ENCODE measurements at regions not wholly inside any gene's neighbourhood (a gene's known extent, or its start where the extent isn't known, plus 50 kb on each side); places are given as distances from the start of the nearest gene placed in this dataset.

DNA sequence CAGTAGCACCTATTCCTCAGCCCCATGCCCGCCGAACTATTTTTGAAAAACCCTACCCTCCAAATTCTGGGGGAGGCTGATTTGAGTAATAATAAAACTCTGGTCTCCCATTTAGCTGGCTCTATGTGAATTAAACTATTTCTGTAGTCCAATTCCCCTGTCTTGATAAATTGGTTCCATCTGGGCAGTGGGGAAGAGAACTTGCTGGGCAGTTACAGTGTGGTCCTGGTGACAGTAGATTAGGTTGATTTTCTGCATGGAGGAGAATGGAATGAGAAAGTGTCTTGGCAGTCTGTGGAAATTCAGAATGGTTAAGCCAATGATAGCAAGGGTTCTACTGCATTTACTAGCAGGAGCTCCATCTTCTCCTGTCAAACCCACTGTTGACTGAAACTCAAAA lies 95.0 kb downstream of the SPP2 start:
- TF ChIP-seq, protein P1, sequence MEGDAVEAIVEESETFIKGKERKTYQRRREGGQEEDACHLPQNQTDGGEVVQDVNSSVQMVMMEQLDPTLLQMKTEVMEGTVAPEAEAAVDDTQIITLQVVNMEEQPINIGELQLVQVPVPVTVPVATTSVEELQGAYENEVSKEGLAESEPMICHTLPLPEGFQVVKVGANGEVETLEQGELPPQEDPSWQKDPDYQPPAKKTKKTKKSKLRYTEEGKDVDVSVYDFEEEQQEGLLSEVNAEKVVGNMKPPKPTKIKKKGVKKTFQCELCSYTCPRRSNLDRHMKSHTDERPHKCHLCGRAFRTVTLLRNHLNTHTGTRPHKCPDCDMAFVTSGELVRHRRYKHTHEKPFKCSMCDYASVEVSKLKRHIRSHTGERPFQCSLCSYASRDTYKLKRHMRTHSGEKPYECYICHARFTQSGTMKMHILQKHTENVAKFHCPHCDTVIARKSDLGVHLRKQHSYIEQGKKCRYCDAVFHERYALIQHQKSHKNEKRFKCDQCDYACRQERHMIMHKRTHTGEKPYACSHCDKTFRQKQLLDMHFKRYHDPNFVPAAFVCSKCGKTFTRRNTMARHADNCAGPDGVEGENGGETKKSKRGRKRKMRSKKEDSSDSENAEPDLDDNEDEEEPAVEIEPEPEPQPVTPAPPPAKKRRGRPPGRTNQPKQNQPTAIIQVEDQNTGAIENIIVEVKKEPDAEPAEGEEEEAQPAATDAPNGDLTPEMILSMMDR (IDR thresholded peaks at IDR 0.05): no peak
- TF ChIP-seq EP300 (IDR thresholded peaks at IDR 0.05; ENCODE audit: low read depth) (no peak), POLR2AphosphoS5 (IDR thresholded peaks at IDR 0.05) (no peak)
- in situ Hi-C loops (cut with MboI; ENCODE audit: low pct_ligation_motif_present in 1 of 4, low pct_unique_long_range_greater_than_20kb in 1 of 4, low sequenced_read_pairs in 3 of 4) (loop anchor here in 2 of 4 donors (25.0 kb wide), 2 partner anchors 117 to 967 kb away; no protein-coding TSS in a partner anchor), intact Hi-C loops (cut with DNase I; ENCODE audit: low total_unique reads) (no loop called here)
- 74 to 100% methylated on average over 2 of the region's 2 CpGs for WGBS, 2 donors (ENCODE audit: low coverage in 1 of 2)
- Histone ChIP-seq H3K36me3 (no peaks in the 10 kb centered on the region), H3K9me3 (no peaks in the 10 kb centered on the region), H3K27me3 (no peaks in the 10 kb centered on the region), H3K4me1 (peaks cover 0 to 7% (median 0%) of the 10 kb centered on the region in 4 donors), H3K27ac (no peak overlapping the region), H3K4me3 (no peak overlapping the region)
- no peak for DNase-seq

DNA sequence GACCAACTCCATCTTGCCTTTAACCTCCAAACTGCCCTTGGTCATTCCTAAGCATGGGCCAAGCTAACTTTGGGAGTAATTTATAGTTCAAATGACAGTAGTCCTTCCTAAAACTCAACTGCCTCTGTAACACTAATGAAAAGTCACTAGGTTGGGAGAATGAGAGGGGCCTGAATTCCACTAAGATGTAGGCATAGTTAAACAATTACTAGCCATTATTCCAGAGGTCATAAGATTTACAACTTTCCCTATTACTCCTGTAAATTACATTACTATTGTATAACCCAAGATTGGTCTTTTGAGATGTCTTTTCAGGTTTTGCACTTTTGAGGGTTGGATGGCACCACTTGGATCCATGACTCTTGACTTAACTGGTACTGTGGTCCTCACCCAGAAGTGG lies 94.6 kb downstream of the SPP2 start:
- Histone ChIP-seq H3K4me1 (peaks cover 0 to 7% (median 0%) of the 10 kb centered on the region in 4 donors), H3K36me3 (no peaks in the 10 kb centered on the region), H3K27me3 (peaks cover under 1% of the 10 kb centered on the region), H3K4me3 (no peak overlapping the region), H3K27ac (no peak overlapping the region), H3K9me3 (no peaks in the 10 kb centered on the region)
- intact Hi-C loops (cut with DNase I; ENCODE audit: low total_unique reads) (no loop called here), in situ Hi-C loops (cut with MboI; ENCODE audit: low pct_ligation_motif_present in 1 of 4, low pct_unique_long_range_greater_than_20kb in 1 of 4, low sequenced_read_pairs in 3 of 4) (loop anchor here in 2 of 4 donors (25.0 kb wide), 2 partner anchors 117 to 967 kb away; no protein-coding TSS in a partner anchor)
- no peak for DNase-seq
- TF ChIP-seq, protein P1 (IDR thresholded peaks at IDR 0.05): no peak
- TF ChIP-seq EP300 (IDR thresholded peaks at IDR 0.05; ENCODE audit: low read depth): no peak
- TF ChIP-seq POLR2A (IDR thresholded peaks at IDR 0.05): no peak

DNA sequence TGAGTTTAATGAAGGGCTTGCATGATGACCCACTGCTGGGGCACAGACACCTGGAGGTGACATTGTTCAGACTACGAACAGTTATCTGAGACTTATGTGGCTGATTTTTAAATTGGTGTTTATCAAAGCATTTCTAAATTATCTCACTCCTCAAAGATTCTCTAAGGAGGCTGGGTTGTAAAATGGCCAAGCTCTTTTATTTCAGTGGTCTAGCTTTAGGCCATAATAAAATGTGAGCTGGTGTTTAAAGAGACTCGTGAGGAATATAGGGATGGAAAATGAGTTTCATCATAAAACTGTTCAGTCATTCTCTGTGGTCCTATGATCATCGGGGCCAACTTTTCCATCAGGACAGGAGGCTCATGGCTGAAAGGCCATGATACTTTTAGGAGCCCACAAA lies 93.4 kb downstream of the SPP2 start:
- intact Hi-C loops (cut with DNase I; ENCODE audit: low total_unique reads): no loop called here
- in situ Hi-C loops (cut with MboI; ENCODE audit: low pct_ligation_motif_present in 1 of 4, low pct_unique_long_range_greater_than_20kb in 1 of 4, low sequenced_read_pairs in 3 of 4): loop anchor here in 3 of 4 donors (5.0 to 25.0 kb wide), 3 partner anchors 118 to 968 kb away; partner anchors contain the start of gene ARL4C (in 1 of the 3)
- DNase-seq: no peak
- Histone ChIP-seq H3K36me3 (no peaks in the 10 kb centered on the region), H3K27me3 (peaks cover 5% of the 10 kb centered on the region), H3K4me1 (peaks cover 0 to 7% (median 0%) of the 10 kb centered on the region in 4 donors), H3K4me3 (no peak overlapping the region), H3K9me3 (no peaks in the 10 kb centered on the region), H3K27ac (no peak overlapping the region)
- TF ChIP-seq POLR2AphosphoS5 (IDR thresholded peaks at IDR 0.05): no peak
- no peak for TF ChIP-seq EP300 (IDR thresholded peaks at IDR 0.05; ENCODE audit: low read depth)
- TF ChIP-seq, protein P1 (IDR thresholded peaks at IDR 0.05): no peak
- no peak for TF ChIP-seq POLR2A (IDR thresholded peaks at IDR 0.05)
- WGBS, 2 donors (ENCODE audit: low coverage in 1 of 2): 79 to 85% methylated on average over 2 to 3 of the region's 3 CpGs

DNA sequence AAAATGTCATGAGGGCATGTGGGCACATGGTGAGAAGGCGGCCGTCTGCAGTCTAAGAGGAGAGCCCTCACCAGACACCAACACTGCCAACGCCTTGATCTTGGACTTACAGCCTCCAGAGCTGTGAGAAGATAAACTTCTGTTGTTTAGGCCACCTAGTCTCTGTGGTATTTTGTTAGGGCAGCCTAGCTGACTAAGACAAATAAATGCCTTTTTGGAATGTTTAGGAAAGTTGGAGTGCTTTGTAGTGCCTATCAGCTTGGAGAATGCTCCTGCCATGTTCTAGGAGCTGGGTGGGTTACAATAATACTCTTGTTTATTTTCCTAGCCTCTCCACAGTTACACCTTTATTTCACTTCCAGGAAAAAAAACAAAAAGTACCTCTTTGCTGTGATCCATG lies 92.0 kb downstream of the SPP2 start:
- no peak for TF ChIP-seq EP300 (IDR thresholded peaks at IDR 0.05; ENCODE audit: low read depth)
- no peak for TF ChIP-seq POLR2AphosphoS5 (IDR thresholded peaks at IDR 0.05)
- no peak for TF ChIP-seq POLR2A (IDR thresholded peaks at IDR 0.05)
- TF ChIP-seq, protein P1 (IDR thresholded peaks at IDR 0.05): no peak
- DNase-seq: no peak
- intact Hi-C loops (cut with DNase I; ENCODE audit: low total_unique reads) (no loop called here), in situ Hi-C loops (cut with MboI; ENCODE audit: low pct_ligation_motif_present in 1 of 4, low pct_unique_long_range_greater_than_20kb in 1 of 4, low sequenced_read_pairs in 3 of 4) (loop anchor here in 3 of 4 donors (5.0 to 25.0 kb wide), 3 partner anchors 120 to 970 kb away; partner anchors contain the start of gene ARL4C (in 1 of the 3))
- Histone ChIP-seq H3K27ac (no peak overlapping the region), H3K4me1 (peaks cover 0 to 3% (median 0%) of the 10 kb centered on the region in 4 donors), H3K27me3 (peaks cover 5% of the 10 kb centered on the region), H3K4me3 (no peak overlapping the region), H3K36me3 (no peaks in the 10 kb centered on the region), H3K9me3 (no peaks in the 10 kb centered on the region)
- WGBS, 2 donors (ENCODE audit: low coverage in 1 of 2): 91 to 92% methylated on average over 2 to 3 of the region's 3 CpGs

All from transverse colon (tissue), 4 donors.